ENCODE measurements at regions not wholly inside any gene's neighbourhood (a gene's known extent, or its start where the extent isn't known, plus 50 kb on each side); places are given as distances from the start of the nearest gene placed in this dataset.

GRCh38 chr6:77036400-77036799 lies 426.9 kb downstream of the HTR1B start (continued):
- TF ChIP-seq ARID5B (CRISPR knock-in tag; IDR thresholded peaks at IDR 0.05) (no peak), SAFB2 (CRISPR knock-in tag; IDR thresholded peaks at IDR 0.05; ENCODE audit: borderline replicate concordance, low read depth) (no peak), BRD4 (CRISPR knock-in tag; IDR thresholded peaks at IDR 0.05) (no peak), ZNF569 (CRISPR knock-in tag; IDR thresholded peaks at IDR 0.05; ENCODE audit: borderline replicate concordance) (no peak), SPEN (CRISPR knock-in tag; IDR thresholded peaks at IDR 0.05; ENCODE audit: low read depth) (no peak), RAD51 (IDR thresholded peaks at IDR 0.05; ENCODE audit: borderline replicate concordance) (no peak), ZNF558 (CRISPR knock-in tag; IDR thresholded peaks at IDR 0.05; ENCODE audit: borderline replicate concordance) (no peak), BRCA1 (CRISPR knock-in tag; IDR thresholded peaks at IDR 0.05) (no peak), ZNF709 (CRISPR knock-in tag; IDR thresholded peaks at IDR 0.05) (no peak)

GRCh38 chr6:77034161-77034560 lies 429.1 kb downstream of the HTR1B start:
- ATAC-seq = no peak
- Histone ChIP-seq H3K79me2 (ENCODE audit: insufficient read depth, low read length) (no peaks in the 10 kb centered on the region), H4K20me1 (ENCODE audit: insufficient read depth, low read length) (no peaks in the 10 kb centered on the region), H3K27me3 (ENCODE audit: control insufficient read depth in 1 of 2, insufficient read depth in 2 of 2, low read length in 2 of 2) (no peaks in the 10 kb centered on the region), H3K36me3 (replicated peaks in 1 of 2; ENCODE audit: control insufficient read depth in 1 of 2, insufficient read depth in 2 of 2, low read length in 2 of 2) (no peaks in the 10 kb centered on the region), H3K9ac (ENCODE audit: insufficient read depth, low read depth, low read length) (no peak overlapping the region), H3K4me2 (ENCODE audit: low read depth, low read length) (no peak overlapping the region), H3K4me3 (replicated peaks in 1 of 3; ENCODE audit: insufficient read depth in 1 of 3, low read depth in 2 of 3, low read length in 3 of 3) (no peak overlapping the region), H2AFZ (ENCODE audit: low read length) (no peak overlapping the region), H3K9me3 (ENCODE audit: low read length) (peaks cover 43% of the 10 kb centered on the region), H3K4me1 (ENCODE audit: insufficient read depth, low read length) (no peaks in the 10 kb centered on the region), H3K27ac (ENCODE audit: extremely low read length, insufficient read depth, low read length) (no peak overlapping the region)
- in situ Hi-C loops (cut with HindIII; ENCODE audit: extremely low pct_ligation_motif_present, low pct_unique_long_range_greater_than_20kb) = no loop called here
- no TSS peak for BruUV-seq (replicated peaks)
- TF ChIP-seq ELF3 (CRISPR knock-in tag; IDR thresholded peaks at IDR 0.05) = no peak
- no peak for TF ChIP-seq ZNF34 (CRISPR knock-in tag; IDR thresholded peaks at IDR 0.05; ENCODE audit: borderline replicate concordance)
- TF ChIP-seq, protein P1, sequence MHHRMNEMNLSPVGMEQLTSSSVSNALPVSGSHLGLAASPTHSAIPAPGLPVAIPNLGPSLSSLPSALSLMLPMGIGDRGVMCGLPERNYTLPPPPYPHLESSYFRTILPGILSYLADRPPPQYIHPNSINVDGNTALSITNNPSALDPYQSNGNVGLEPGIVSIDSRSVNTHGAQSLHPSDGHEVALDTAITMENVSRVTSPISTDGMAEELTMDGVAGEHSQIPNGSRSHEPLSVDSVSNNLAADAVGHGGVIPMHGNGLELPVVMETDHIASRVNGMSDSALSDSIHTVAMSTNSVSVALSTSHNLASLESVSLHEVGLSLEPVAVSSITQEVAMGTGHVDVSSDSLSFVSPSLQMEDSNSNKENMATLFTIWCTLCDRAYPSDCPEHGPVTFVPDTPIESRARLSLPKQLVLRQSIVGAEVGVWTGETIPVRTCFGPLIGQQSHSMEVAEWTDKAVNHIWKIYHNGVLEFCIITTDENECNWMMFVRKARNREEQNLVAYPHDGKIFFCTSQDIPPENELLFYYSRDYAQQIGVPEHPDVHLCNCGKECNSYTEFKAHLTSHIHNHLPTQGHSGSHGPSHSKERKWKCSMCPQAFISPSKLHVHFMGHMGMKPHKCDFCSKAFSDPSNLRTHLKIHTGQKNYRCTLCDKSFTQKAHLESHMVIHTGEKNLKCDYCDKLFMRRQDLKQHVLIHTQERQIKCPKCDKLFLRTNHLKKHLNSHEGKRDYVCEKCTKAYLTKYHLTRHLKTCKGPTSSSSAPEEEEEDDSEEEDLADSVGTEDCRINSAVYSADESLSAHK (CRISPR knock-in tag; IDR thresholded peaks at IDR 0.05; ENCODE audit: borderline replicate concordance) = no peak
- TF ChIP-seq ESRRA (CRISPR knock-in tag; IDR thresholded peaks at IDR 0.05; ENCODE audit: low read depth) = no peak
- no peak for TF ChIP-seq ZNF143 (CRISPR knock-in tag; IDR thresholded peaks at IDR 0.05)
- no peak for TF ChIP-seq ZNF510 (CRISPR knock-in tag; IDR thresholded peaks at IDR 0.05; ENCODE audit: low read depth)
- POLR2A ChIA-PET = no interaction called here
- no peak for FAIRE-seq
- CTCF ChIA-PET (ENCODE audit: low intra/inter-chr PET ratio, low total read pairs) = no interaction called here
- intact Hi-C loops (cut with micrococcal nuclease; ENCODE audit: unreplicated experiment) = no loop called here
- 0% methylated on average over 4 of the region's 5 CpGs for WGBS (ENCODE audit: low lambda C conversion rate)
- no peak for DNase-seq (ENCODE audit: low spot score)

All from HepG2 (cell line).